SK-N-SH (cell line): ENCODE measurements at regions not wholly inside any gene's neighbourhood (a gene's known extent, or its start where the extent isn't known, plus 50 kb on each side); places are given as distances from the start of the nearest gene placed in this dataset.

Experiments
- CTCF ChIA-PET: fragments of 300-600, 350-600 bp; formaldehyde crosslinking; extraction: SDS; loops from one replicate; lab custom pipeline; 2021; lab: Yijun Ruan, JAX
- POLR2A ChIA-PET: fragments of 350-600 bp; sonication (Branson Sonifier 250); formaldehyde crosslinking; extraction: SDS; loops from one replicate; lab custom pipeline; 2020; ENCODE audit warnings: antibody characterized with exemption, inconsistent platforms; lab: Yijun Ruan, JAX
- DNase-seq: peaks from one replicate; pipeline ENCODE4 v3.0.0; 2012
- H2AFZ ChIP-seq: fragments of 200-600 bp; sonication (generic); 2 replicates; pipeline ENCODE4 v1.8.1; 2016; ENCODE audit warnings: antibody characterized with exemption, mild to moderate bottlenecking, low read depth
- H3F3A ChIP-seq: fragments of 200-600 bp; sonication (generic); replicated peaks from 2 replicates; pipeline ENCODE3; 2016; ENCODE audit warnings: antibody characterized with exemption, mild to moderate bottlenecking; ENCODE audit not compliant: insufficient read depth
- H3K27ac ChIP-seq, 2 experiments: fragments of 200-500 bp in 1 of 2; fragments of 200-600 bp in 1 of 2; sonication (Bioruptor generic) in 1 of 2; sonication (generic), shearing (Covaris generic) in 1 of 2; 2 replicates each; pipeline versions ENCODE4 v1.5.1 to v1.6.1; 2014 to 2016; ENCODE audit warnings: low read depth in 2 of 2, inconsistent platforms in 1 of 2, low read length in 1 of 2, mild to moderate bottlenecking in 1 of 2, mixed read lengths in 1 of 2
- H3K27me3 ChIP-seq: fragments of 200-600 bp; sonication (generic), shearing (Covaris generic); 2 replicates; pipeline ENCODE4 v1.6.1; 2016; ENCODE audit warnings: mixed run types; ENCODE audit not compliant: insufficient read depth
- H3K36me3 ChIP-seq, 2 experiments: fragments of 200-500 bp in 1 of 2; fragments of 200-600 bp in 1 of 2; sonication (Bioruptor generic) in 1 of 2; sonication (generic) in 1 of 2; replicated peaks in 1 of 2; 2 replicates each; pipeline versions ENCODE3 to v1.5.1; 2014 to 2016; ENCODE audit warnings: low read length in 1 of 2, mild to moderate bottlenecking in 1 of 2; ENCODE audit not compliant: insufficient read depth in 2 of 2, control insufficient read depth in 1 of 2
- H3K4me1 ChIP-seq, 2 experiments: fragments of 200-500 bp in 1 of 2; fragments of 200-600 bp in 1 of 2; sonication (Bioruptor generic) in 1 of 2; sonication (generic), shearing (Covaris generic) in 1 of 2; 2 replicates each; pipeline versions ENCODE4 v1.5.1 to v1.6.1; 2014 to 2016; ENCODE audit warnings: low read depth in 1 of 2, low read length in 1 of 2, mixed run types in 1 of 2; ENCODE audit not compliant: insufficient read depth in 2 of 2, control insufficient read depth in 1 of 2
- H3K4me2 ChIP-seq: fragments of 200-600 bp; sonication (generic), shearing (Covaris generic); 2 replicates; pipeline ENCODE4 v1.6.1; 2017; ENCODE audit warnings: mixed run types
- H3K4me3 ChIP-seq, 2 experiments: fragments of 200-500 bp in 1 of 2; fragments of 200-600 bp in 1 of 2; sonication (Bioruptor generic) in 1 of 2; sonication (generic), shearing (Covaris generic) in 1 of 2; 2 replicates each; pipeline versions ENCODE4 v1.5.1 to v1.8.1; 2014 to 2016; ENCODE audit warnings: low read depth in 2 of 2, inconsistent platforms in 1 of 2, low read length in 1 of 2, mild to moderate bottlenecking in 1 of 2, mixed read lengths in 1 of 2, moderate library complexity in 1 of 2
- H3K79me2 ChIP-seq: fragments of 200-600 bp; sonication (generic); 2 replicates; pipeline ENCODE4 v1.8.1; 2017; ENCODE audit warnings: mild to moderate bottlenecking; ENCODE audit not compliant: insufficient read depth
- H3K9ac ChIP-seq: fragments of 200-600 bp; sonication (generic); 2 replicates; pipeline ENCODE4 v1.6.1; 2017; ENCODE audit warnings: mixed run types
- H3K9me2 ChIP-seq: fragments of 200-600 bp; sonication (generic); 2 replicates; pipeline ENCODE4 v1.6.1; 2017; ENCODE audit warnings: mixed run types
- H3K9me3 ChIP-seq: fragments of 200-600 bp; sonication (generic); 2 replicates; pipeline ENCODE4 v1.6.1; 2017; ENCODE audit warnings: mixed run types, mild to moderate bottlenecking, moderate library complexity
- H4K20me1 ChIP-seq: fragments of 200-600 bp; sonication (generic); 2 replicates; pipeline ENCODE4 v1.6.1; 2017; ENCODE audit warnings: mild to moderate bottlenecking, mixed run types; ENCODE audit not compliant: insufficient read depth
- ELF1 ChIP-seq: IDR thresholded peaks from 2 replicates; pipeline ENCODE4 v1.4.0; 2012
- GABPA ChIP-seq: IDR thresholded peaks from 2 replicates; pipeline ENCODE4 v1.4.0; 2012; ENCODE audit warnings: low read depth, mild to moderate bottlenecking
- MEF2A ChIP-seq: IDR thresholded peaks from 2 replicates; pipeline ENCODE4 v1.4.0; 2012; ENCODE audit warnings: low read depth, borderline replicate concordance
- NFIC ChIP-seq: IDR thresholded peaks from 2 replicates; pipeline ENCODE4 v1.4.0; 2012; ENCODE audit warnings: borderline replicate concordance
- POLR2AphosphoS5 ChIP-seq: IDR thresholded peaks from 2 replicates; pipeline ENCODE4 v1.6.1; 2012; ENCODE audit warnings: low read depth, low read length
- RAD21 ChIP-seq: IDR thresholded peaks from 2 replicates; pipeline ENCODE4 v1.6.1; 2012; ENCODE audit warnings: mild to moderate bottlenecking, low read length
- RCOR1 ChIP-seq: fragments of 150-350 bp; IDR thresholded peaks from 2 replicates; pipeline ENCODE4 v1.6.1; 2017; ENCODE audit warnings: antibody characterized with exemption, low read length
- REST ChIP-seq: IDR thresholded peaks from 2 replicates; pipeline ENCODE4 v1.6.1; 2012; ENCODE audit warnings: mild to moderate bottlenecking, low read depth, low read length, moderate library complexity
- RFX5 ChIP-seq: IDR thresholded peaks from 2 replicates; pipeline ENCODE4 v1.6.1; 2012; ENCODE audit warnings: mild to moderate bottlenecking, improper control_type of control experiment, low read length
- RXRA ChIP-seq: IDR thresholded peaks from 2 replicates; pipeline ENCODE4 v1.4.0; 2012; ENCODE audit warnings: low read depth, mild to moderate bottlenecking, borderline replicate concordance
- SIN3A ChIP-seq: IDR thresholded peaks from 2 replicates; pipeline ENCODE4 v1.6.1; 2012; ENCODE audit warnings: low read depth, mild to moderate bottlenecking, low read length, moderate library complexity, borderline replicate concordance
- TCF12 ChIP-seq: IDR thresholded peaks from 2 replicates; pipeline ENCODE4 v1.4.0; 2012
- WGBS: methylation state at CpG from one replicate; pipeline ENCODE4 v1.1.6; 2017; ENCODE audit warnings: low lambda C conversion rate; 5-methylcytosine and 5-hydroxymethylcytosine counted together
- TF ChIP-seq, protein P1 (sequence below): fragments of 200-600 bp; sonication (generic); IDR thresholded peaks from 2 replicates; pipeline ENCODE4 v1.6.1; 2017; ENCODE audit warnings: antibody characterized with exemption, mild to moderate bottlenecking, moderate library complexity
- TF ChIP-seq, protein P2 (sequence below): IDR thresholded peaks from 2 replicates; pipeline ENCODE4 v1.4.0; 2012; ENCODE audit warnings: low read depth

GRCh38 chr12:83389237-83389996 is 702.7 kb downstream of the TMTC2 start:
- no peaks in the 10 kb centered on the region for H3K79me2 ChIP-seq
- no peak overlapping the region for H2AFZ ChIP-seq
- H3K9ac ChIP-seq = no peak overlapping the region
- H3K9me2 ChIP-seq = no peaks in the 10 kb centered on the region
- peak overlapping the region in 1 of 2 experiments; percentile 25; a peak in 1 of 4 replicates for H3K27ac ChIP-seq
- H4K20me1 ChIP-seq = no peaks in the 10 kb centered on the region
- WGBS = 76% methylated on average over 16 of the region's 16 CpGs
- H3K36me3 ChIP-seq = no peaks in the 10 kb centered on the region
- no peaks in the 10 kb centered on the region for H3K9me3 ChIP-seq
- no peak for TF ChIP-seq SIN3A
- TF ChIP-seq, protein P1, sequence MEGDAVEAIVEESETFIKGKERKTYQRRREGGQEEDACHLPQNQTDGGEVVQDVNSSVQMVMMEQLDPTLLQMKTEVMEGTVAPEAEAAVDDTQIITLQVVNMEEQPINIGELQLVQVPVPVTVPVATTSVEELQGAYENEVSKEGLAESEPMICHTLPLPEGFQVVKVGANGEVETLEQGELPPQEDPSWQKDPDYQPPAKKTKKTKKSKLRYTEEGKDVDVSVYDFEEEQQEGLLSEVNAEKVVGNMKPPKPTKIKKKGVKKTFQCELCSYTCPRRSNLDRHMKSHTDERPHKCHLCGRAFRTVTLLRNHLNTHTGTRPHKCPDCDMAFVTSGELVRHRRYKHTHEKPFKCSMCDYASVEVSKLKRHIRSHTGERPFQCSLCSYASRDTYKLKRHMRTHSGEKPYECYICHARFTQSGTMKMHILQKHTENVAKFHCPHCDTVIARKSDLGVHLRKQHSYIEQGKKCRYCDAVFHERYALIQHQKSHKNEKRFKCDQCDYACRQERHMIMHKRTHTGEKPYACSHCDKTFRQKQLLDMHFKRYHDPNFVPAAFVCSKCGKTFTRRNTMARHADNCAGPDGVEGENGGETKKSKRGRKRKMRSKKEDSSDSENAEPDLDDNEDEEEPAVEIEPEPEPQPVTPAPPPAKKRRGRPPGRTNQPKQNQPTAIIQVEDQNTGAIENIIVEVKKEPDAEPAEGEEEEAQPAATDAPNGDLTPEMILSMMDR = peak; percentile 31
- TF ChIP-seq RAD21 = peak; percentile 51
- peaks cover 0 to 2% of the 10 kb centered on the region in 2 experiments; a peak in 2 of 4 replicates for H3K4me1 ChIP-seq
- H3K4me2 ChIP-seq = no peak overlapping the region
- ChIA-PET CTCF (interaction anchor here (1.4 kb wide), 1 partner anchor 704 kb away, joined by 6 read pairs; no protein-coding TSS in a partner anchor), POLR2A (no interaction called here)
- no peak overlapping the region for H3K4me3 ChIP-seq
- no peaks in the 10 kb centered on the region for H3K27me3 ChIP-seq
- no peak for DNase-seq
- no peaks in the 10 kb centered on the region for H3F3A ChIP-seq

DNA sequence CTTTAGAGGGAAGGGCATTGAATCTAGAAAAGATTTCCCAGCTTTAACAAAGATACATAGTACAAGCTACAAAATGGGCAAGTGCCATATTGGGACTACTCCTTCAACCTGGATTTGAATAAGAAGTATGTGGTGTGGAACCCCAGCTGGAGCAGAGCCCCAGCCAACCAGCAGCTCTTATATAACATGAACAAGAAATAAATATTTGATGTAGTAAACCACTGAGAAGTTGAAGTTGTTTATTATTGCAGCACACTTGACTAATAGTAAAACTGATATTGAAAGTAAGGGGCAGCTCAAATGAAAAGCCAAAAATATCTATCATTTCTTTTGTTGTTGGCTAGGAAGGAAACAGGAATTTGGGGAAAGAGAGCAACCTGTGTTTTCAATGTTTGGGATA is 701.8 kb downstream of the TMTC2 start:
- Histone ChIP-seq H3F3A (no peaks in the 10 kb centered on the region), H3K9ac (no peak overlapping the region), H3K9me3 (no peaks in the 10 kb centered on the region), H3K27ac (no peak overlapping the region), H3K79me2 (no peaks in the 10 kb centered on the region), H3K4me1 (peaks cover 0 to 2% of the 10 kb centered on the region in 2 experiments; a peak in 2 of 4 replicates), H4K20me1 (no peaks in the 10 kb centered on the region), H3K36me3 (no peaks in the 10 kb centered on the region), H3K9me2 (no peaks in the 10 kb centered on the region), H2AFZ (no peak overlapping the region), H3K4me2 (no peak overlapping the region), H3K27me3 (no peaks in the 10 kb centered on the region), H3K4me3 (no peak overlapping the region)
- TF ChIP-seq TCF12 = no peak
- ChIA-PET POLR2A (no interaction called here), CTCF (interaction anchor here (1.0 kb wide), 1 partner anchor 9 kb away, joined by 4 read pairs; no protein-coding TSS in a partner anchor)
- DNase-seq = no peak

- DNase-seq = no peak
- H3K9me3 ChIP-seq = no peaks in the 10 kb centered on the region
- no peaks in the 10 kb centered on the region for H3K9me2 ChIP-seq
- no peaks in the 10 kb centered on the region for H3K79me2 ChIP-seq
- H3K4me3 ChIP-seq = no peak overlapping the region
- TF ChIP-seq GABPA (no peak), MEF2A (no peak), NFIC (no peak), RCOR1 (no peak), RFX5 (no peak), RXRA (no peak), ELF1 (no peak), REST (no peak), TCF12 (no peak), RAD21 (no peak), POLR2AphosphoS5 (no peak)
- TF ChIP-seq, protein P2, sequence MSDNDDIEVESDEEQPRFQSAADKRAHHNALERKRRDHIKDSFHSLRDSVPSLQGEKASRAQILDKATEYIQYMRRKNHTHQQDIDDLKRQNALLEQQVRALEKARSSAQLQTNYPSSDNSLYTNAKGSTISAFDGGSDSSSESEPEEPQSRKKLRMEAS = no peak
- H4K20me1 ChIP-seq = no peaks in the 10 kb centered on the region
- H3K9ac ChIP-seq = no peak overlapping the region
- H3K4me2 ChIP-seq = no peak overlapping the region
- peaks cover 0 to 2% of the 10 kb centered on the region in 2 experiments; a peak in 2 of 4 replicates for H3K4me1 ChIP-seq
- ChIA-PET POLR2A (no interaction called here), CTCF (interaction anchor here (1.0 kb wide), 1 partner anchor 1028 kb away, joined by 3 read pairs; the partner anchor contains the start of genes CCDC59 and METTL25)
- H3K36me3 ChIP-seq = no peaks in the 10 kb centered on the region
- 59% methylated on average over 3 of the region's 3 CpGs for WGBS
- H3K27me3 ChIP-seq = no peaks in the 10 kb centered on the region
- 0 out of 2 replicates have a peak overlapping the region, but pooled peaks have one; percentile 41 for H2AFZ ChIP-seq
- H3F3A ChIP-seq = no peaks in the 10 kb centered on the region
- H3K27ac ChIP-seq = peak overlapping the region in 1 of 2 experiments; percentile 60; a peak in 1 of 4 replicates
Observed at GRCh38 chr12:83386527-83387264, 700.0 kb downstream of the TMTC2 start.
